ENCODE measurements at regions not wholly inside any gene's neighbourhood (a gene's known extent, or its start where the extent isn't known, plus 50 kb on each side); places are given as distances from the start of the nearest gene placed in this dataset.

GRCh38 chr12:131487388-131488124 lies 223.3 kb upstream of the SFSWAP start:
- no peak for DNase-seq (ENCODE audit: low spot score)
- TF ChIP-seq CTCF (IDR thresholded peaks at IDR 0.05; ENCODE audit: unreplicated experiment) = no peak
- Mint-ChIP-seq H3K27me3 (ENCODE audit: unreplicated experiment) (no peaks in the 10 kb centered on the region), H3K4me3 (ENCODE audit: unreplicated experiment) (no peak overlapping the region), H3K9me3 (ENCODE audit: unreplicated experiment) (no peaks in the 10 kb centered on the region), H3K4me1 (ENCODE audit: unreplicated experiment) (no peaks in the 10 kb centered on the region), H3K27ac (ENCODE audit: unreplicated experiment) (no peak overlapping the region), H3K36me3 (ENCODE audit: low read depth, unreplicated experiment) (no peaks in the 10 kb centered on the region)

GRCh38 chr12:131489718-131490117 lies 221.2 kb upstream of the SFSWAP start:
- H3K27ac Mint-ChIP-seq (ENCODE audit: unreplicated experiment) = no peak overlapping the region
- H3K27me3 Mint-ChIP-seq (ENCODE audit: unreplicated experiment) = no peaks in the 10 kb centered on the region
- no peak for TF ChIP-seq CTCF (IDR thresholded peaks at IDR 0.05; ENCODE audit: unreplicated experiment)
- H3K4me3 Mint-ChIP-seq (ENCODE audit: unreplicated experiment) = no peak overlapping the region
- no peaks in the 10 kb centered on the region for H3K36me3 Mint-ChIP-seq (ENCODE audit: low read depth, unreplicated experiment)
- no peaks in the 10 kb centered on the region for H3K4me1 Mint-ChIP-seq (ENCODE audit: unreplicated experiment)
- no peak for DNase-seq (ENCODE audit: low spot score)
- H3K9me3 Mint-ChIP-seq (ENCODE audit: unreplicated experiment) = no peaks in the 10 kb centered on the region

- H3K4me3 Mint-ChIP-seq (ENCODE audit: unreplicated experiment) = no peak overlapping the region
- no peaks in the 10 kb centered on the region for H3K9me3 Mint-ChIP-seq (ENCODE audit: unreplicated experiment)
- TF ChIP-seq CTCF (IDR thresholded peaks at IDR 0.05; ENCODE audit: unreplicated experiment) = no peak
- H3K27ac Mint-ChIP-seq (ENCODE audit: unreplicated experiment) = no peak overlapping the region
- H3K36me3 Mint-ChIP-seq (ENCODE audit: low read depth, unreplicated experiment) = no peaks in the 10 kb centered on the region
- H3K4me1 Mint-ChIP-seq (ENCODE audit: unreplicated experiment) = no peaks in the 10 kb centered on the region
- no peak for DNase-seq (ENCODE audit: low spot score)
- H3K27me3 Mint-ChIP-seq (ENCODE audit: unreplicated experiment) = no peaks in the 10 kb centered on the region
Measured at GRCh38 chr12:131491155-131491554, 219.7 kb upstream of the SFSWAP start.

GRCh38 chr12:131491916-131492490 lies 218.9 kb upstream of the SFSWAP start:
- Mint-ChIP-seq H3K36me3 (ENCODE audit: low read depth, unreplicated experiment) (no peaks in the 10 kb centered on the region), H3K9me3 (ENCODE audit: unreplicated experiment) (no peaks in the 10 kb centered on the region), H3K4me1 (ENCODE audit: unreplicated experiment) (no peaks in the 10 kb centered on the region), H3K4me3 (ENCODE audit: unreplicated experiment) (no peak overlapping the region), H3K27ac (ENCODE audit: unreplicated experiment) (no peak overlapping the region), H3K27me3 (ENCODE audit: unreplicated experiment) (no peaks in the 10 kb centered on the region)
- DNase-seq (ENCODE audit: low spot score) = no peak
- TF ChIP-seq CTCF (IDR thresholded peaks at IDR 0.05; ENCODE audit: unreplicated experiment) = no peak

GRCh38 chr12:131493068-131493826 lies 217.6 kb upstream of the SFSWAP start:
- no peak for DNase-seq (ENCODE audit: low spot score)
- no peaks in the 10 kb centered on the region for H3K36me3 Mint-ChIP-seq (ENCODE audit: low read depth, unreplicated experiment)
- no peaks in the 10 kb centered on the region for H3K27me3 Mint-ChIP-seq (ENCODE audit: unreplicated experiment)
- no peaks in the 10 kb centered on the region for H3K4me1 Mint-ChIP-seq (ENCODE audit: unreplicated experiment)
- no peak overlapping the region for H3K4me3 Mint-ChIP-seq (ENCODE audit: unreplicated experiment)
- no peaks in the 10 kb centered on the region for H3K9me3 Mint-ChIP-seq (ENCODE audit: unreplicated experiment)
- TF ChIP-seq CTCF (IDR thresholded peaks at IDR 0.05; ENCODE audit: unreplicated experiment) = no peak
- H3K27ac Mint-ChIP-seq (ENCODE audit: unreplicated experiment) = no peak overlapping the region
